ENCODE measurements at regions not wholly inside any gene's neighbourhood (a gene's known extent, or its start where the extent isn't known, plus 50 kb on each side); places are given as distances from the start of the nearest gene placed in this dataset.

DNA sequence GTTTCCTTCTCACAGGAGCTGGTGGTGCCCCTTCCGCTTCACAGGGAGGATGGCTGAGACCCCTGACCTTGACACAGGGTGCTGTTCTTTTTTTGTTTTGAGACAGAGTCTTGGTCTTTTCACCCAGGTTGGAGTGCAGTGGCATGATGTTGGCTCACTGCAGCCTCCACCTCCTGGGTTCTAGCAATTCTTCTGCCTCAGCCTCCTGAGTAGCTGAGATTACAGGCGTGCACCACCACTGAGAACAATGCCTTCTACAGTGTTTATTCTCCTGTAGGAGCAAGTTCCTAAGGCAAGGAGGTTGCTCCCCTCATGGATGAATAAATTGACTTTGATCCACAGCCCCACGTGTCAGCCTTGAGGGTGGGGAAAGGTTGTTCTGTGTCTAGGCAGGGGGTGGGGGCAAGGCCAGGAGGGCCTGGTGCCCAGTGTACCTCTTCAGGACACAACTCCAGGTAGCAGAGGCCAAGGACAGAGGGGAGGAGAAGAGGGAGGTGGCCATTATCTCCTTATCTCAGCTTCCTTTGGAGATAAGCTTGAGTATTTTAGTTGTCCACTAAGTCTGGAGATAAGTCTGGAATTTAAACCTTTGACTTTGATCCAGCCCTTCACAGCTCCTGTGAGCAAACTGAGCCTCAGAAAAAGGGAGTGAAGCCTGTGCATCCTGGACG lies 159.4 kb downstream of the SEC14L1 start:
- TF ChIP-seq, protein P1, sequence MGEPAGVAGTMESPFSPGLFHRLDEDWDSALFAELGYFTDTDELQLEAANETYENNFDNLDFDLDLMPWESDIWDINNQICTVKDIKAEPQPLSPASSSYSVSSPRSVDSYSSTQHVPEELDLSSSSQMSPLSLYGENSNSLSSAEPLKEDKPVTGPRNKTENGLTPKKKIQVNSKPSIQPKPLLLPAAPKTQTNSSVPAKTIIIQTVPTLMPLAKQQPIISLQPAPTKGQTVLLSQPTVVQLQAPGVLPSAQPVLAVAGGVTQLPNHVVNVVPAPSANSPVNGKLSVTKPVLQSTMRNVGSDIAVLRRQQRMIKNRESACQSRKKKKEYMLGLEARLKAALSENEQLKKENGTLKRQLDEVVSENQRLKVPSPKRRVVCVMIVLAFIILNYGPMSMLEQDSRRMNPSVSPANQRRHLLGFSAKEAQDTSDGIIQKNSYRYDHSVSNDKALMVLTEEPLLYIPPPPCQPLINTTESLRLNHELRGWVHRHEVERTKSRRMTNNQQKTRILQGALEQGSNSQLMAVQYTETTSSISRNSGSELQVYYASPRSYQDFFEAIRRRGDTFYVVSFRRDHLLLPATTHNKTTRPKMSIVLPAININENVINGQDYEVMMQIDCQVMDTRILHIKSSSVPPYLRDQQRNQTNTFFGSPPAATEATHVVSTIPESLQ (CRISPR knock-in tag; IDR thresholded peaks at IDR 0.05), result no peak
- TF ChIP-seq NR2C2 (CRISPR knock-in tag; IDR thresholded peaks at IDR 0.05) (no peak), FOXJ3 (CRISPR knock-in tag; IDR thresholded peaks at IDR 0.05; ENCODE audit: borderline replicate concordance) (no peak), MYBL2 (CRISPR knock-in tag; IDR thresholded peaks at IDR 0.05) (no peak), SP1 (CRISPR knock-in tag; conservative IDR thresholded peaks at IDR 0.05) (no peak)
- TF ChIP-seq, protein P2, sequence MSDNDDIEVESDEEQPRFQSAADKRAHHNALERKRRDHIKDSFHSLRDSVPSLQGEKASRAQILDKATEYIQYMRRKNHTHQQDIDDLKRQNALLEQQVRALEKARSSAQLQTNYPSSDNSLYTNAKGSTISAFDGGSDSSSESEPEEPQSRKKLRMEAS (CRISPR knock-in tag; IDR thresholded peaks at IDR 0.05), result no peak
- TF ChIP-seq, protein P3, sequence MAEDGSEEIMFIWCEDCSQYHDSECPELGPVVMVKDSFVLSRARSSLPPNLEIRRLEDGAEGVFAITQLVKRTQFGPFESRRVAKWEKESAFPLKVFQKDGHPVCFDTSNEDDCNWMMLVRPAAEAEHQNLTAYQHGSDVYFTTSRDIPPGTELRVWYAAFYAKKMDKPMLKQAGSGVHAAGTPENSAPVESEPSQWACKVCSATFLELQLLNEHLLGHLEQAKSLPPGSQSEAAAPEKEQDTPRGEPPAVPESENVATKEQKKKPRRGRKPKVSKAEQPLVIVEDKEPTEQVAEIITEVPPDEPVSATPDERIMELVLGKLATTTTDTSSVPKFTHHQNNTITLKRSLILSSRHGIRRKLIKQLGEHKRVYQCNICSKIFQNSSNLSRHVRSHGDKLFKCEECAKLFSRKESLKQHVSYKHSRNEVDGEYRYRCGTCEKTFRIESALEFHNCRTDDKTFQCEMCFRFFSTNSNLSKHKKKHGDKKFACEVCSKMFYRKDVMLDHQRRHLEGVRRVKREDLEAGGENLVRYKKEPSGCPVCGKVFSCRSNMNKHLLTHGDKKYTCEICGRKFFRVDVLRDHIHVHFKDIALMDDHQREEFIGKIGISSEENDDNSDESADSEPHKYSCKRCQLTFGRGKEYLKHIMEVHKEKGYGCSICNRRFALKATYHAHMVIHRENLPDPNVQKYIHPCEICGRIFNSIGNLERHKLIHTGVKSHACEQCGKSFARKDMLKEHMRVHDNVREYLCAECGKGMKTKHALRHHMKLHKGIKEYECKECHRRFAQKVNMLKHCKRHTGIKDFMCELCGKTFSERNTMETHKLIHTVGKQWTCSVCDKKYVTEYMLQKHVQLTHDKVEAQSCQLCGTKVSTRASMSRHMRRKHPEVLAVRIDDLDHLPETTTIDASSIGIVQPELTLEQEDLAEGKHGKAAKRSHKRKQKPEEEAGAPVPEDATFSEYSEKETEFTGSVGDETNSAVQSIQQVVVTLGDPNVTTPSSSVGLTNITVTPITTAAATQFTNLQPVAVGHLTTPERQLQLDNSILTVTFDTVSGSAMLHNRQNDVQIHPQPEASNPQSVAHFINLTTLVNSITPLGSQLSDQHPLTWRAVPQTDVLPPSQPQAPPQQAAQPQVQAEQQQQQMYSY (CRISPR knock-in tag; IDR thresholded peaks at IDR 0.05), result no peak
- TF ChIP-seq, protein P4, sequence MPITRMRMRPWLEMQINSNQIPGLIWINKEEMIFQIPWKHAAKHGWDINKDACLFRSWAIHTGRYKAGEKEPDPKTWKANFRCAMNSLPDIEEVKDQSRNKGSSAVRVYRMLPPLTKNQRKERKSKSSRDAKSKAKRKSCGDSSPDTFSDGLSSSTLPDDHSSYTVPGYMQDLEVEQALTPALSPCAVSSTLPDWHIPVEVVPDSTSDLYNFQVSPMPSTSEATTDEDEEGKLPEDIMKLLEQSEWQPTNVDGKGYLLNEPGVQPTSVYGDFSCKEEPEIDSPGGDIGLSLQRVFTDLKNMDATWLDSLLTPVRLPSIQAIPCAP (CRISPR knock-in tag; IDR thresholded peaks at IDR 0.05), result no peak
- TF ChIP-seq, protein P5, sequence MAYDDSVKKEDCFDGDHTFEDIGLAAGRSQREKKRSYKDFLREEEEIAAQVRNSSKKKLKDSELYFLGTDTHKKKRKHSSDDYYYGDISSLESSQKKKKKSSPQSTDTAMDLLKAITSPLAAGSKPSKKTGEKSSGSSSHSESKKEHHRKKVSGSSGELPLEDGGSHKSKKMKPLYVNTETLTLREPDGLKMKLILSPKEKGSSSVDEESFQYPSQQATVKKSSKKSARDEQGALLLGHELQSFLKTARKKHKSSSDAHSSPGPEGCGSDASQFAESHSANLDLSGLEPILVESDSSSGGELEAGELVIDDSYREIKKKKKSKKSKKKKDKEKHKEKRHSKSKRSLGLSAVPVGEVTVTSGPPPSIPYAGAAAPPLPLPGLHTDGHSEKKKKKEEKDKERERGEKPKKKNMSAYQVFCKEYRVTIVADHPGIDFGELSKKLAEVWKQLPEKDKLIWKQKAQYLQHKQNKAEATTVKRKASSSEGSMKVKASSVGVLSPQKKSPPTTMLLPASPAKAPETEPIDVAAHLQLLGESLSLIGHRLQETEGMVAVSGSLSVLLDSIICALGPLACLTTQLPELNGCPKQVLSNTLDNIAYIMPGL (CRISPR knock-in tag; IDR thresholded peaks at IDR 0.05), result no peak
- TF ChIP-seq, protein P6, sequence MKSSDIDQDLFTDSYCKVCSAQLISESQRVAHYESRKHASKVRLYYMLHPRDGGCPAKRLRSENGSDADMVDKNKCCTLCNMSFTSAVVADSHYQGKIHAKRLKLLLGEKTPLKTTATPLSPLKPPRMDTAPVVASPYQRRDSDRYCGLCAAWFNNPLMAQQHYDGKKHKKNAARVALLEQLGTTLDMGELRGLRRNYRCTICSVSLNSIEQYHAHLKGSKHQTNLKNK (CRISPR knock-in tag; IDR thresholded peaks at IDR 0.05), result no peak
- H3K9me3 Mint-ChIP-seq, result peaks cover 20% of the 10 kb centered on the region
- peak overlapping the region; percentile 45; the same call in 1 of the 2 replicates for H3K27ac Mint-ChIP-seq
- H3K4me1 Mint-ChIP-seq, result peaks cover 9% of the 10 kb centered on the region
- no peak for ATAC-seq
- DNase-seq (ENCODE audit: low spot score), result no peak
- no peaks in the 10 kb centered on the region for H3K27me3 Mint-ChIP-seq (ENCODE audit: low read depth)
- POLR2A ChIA-PET, result interaction anchor here (0.7 kb wide), 1 partner anchor 801 kb away, joined by 4 read pairs; no protein-coding TSS in a partner anchor
- H3K36me3 Mint-ChIP-seq, result peaks cover 18% of the 10 kb centered on the region
- CTCF ChIA-PET, result interaction anchor here (0.6 kb wide), 2 partner anchors 214 to 473 kb away, joined by 3 to 5 read pairs; no protein-coding TSS in a partner anchor
- no peak overlapping the region for H3K4me3 Mint-ChIP-seq

DNA sequence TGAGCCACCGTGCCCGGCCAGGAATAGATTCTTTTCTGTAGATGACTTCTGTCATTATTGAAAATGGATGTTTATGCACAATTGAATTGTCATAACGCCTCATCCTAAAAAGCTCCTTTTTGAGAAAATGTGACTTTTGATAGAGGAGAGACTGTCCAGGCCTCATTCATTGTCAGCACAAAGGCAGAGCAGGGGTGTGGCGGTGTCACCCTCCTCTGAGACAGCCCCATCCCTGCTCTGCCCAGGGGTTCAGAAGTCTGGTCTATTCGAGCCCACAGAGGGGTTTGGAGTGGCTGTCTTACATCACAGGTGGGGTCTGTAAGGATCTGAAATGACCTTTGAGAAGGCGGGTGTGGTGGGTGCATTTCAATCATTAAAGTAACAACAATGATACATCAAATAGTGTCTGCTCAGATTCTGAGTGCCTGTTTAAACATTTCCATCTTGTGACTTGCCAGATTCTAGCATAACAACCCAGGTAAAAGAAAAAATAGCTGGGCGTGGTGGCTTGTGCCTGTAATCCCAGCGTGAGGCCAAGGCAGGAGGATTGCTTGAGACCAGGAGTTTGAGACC lies 161.0 kb downstream of the SEC14L1 start:
- TF ChIP-seq TCF7 (CRISPR knock-in tag; IDR thresholded peaks at IDR 0.05; ENCODE audit: low read depth) (no peak), SMAD3 (CRISPR knock-in tag; IDR thresholded peaks at IDR 0.05; ENCODE audit: borderline replicate concordance) (no peak), RELA (CRISPR knock-in tag; IDR thresholded peaks at IDR 0.05; ENCODE audit: borderline replicate concordance) (no peak)
- no peak for ATAC-seq
- ChIA-PET POLR2A (no interaction called here), CTCF (no interaction called here)
- no peak for DNase-seq (ENCODE audit: low spot score)
- no peaks in the 10 kb centered on the region for H3K27me3 Mint-ChIP-seq (ENCODE audit: low read depth)
- H3K4me1 Mint-ChIP-seq, result peaks cover 9% of the 10 kb centered on the region
- H3K4me3 Mint-ChIP-seq, result no peak overlapping the region
- H3K27ac Mint-ChIP-seq, result no peak overlapping the region
- peaks cover 18% of the 10 kb centered on the region for H3K36me3 Mint-ChIP-seq
- peaks cover 18% of the 10 kb centered on the region for H3K9me3 Mint-ChIP-seq

Measured in WTC11 (cell line).